ENCODE measurements at regions not wholly inside any gene's neighbourhood (a gene's known extent, or its start where the extent isn't known, plus 50 kb on each side); places are given as distances from the start of the nearest gene placed in this dataset.

DNA sequence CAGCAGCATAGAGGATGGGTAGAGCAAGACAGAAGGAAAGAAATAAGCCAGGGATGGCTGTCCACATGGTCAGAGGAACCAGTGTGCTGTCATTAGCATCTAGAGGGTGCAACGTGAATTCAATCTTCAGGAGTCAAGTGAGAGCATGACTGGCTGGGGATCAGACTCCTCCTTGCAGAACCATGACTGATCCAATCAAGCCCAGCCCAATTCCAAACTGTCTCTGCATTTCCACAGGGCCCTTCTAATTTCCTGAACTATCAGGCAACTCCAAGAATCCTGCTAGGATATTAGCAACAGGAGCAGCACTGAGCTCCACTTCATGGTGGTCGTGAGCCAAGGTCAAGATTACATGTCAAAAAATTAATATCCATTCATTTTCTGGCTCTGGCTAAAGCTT lies 166.8 kb upstream of the CAMK1G start:
- H3K27ac Mint-ChIP-seq, result no peak overlapping the region
- H3K9me3 Mint-ChIP-seq, result no peaks in the 10 kb centered on the region
- Histone ChIP-seq H3K4me3 (no peak overlapping the region), H3K4me1 (ENCODE audit: insufficient read depth) (peaks cover 10% of the 10 kb centered on the region), H3K9me2 (ENCODE audit: insufficient read depth) (peaks cover 33% of the 10 kb centered on the region), H3K79me2 (replicated peaks; ENCODE audit: insufficient read depth) (no peaks in the 10 kb centered on the region), H3K27ac (ENCODE audit: low read depth) (no peak overlapping the region), H3K4me2 (no peak overlapping the region), H4K20me1 (replicated peaks; ENCODE audit: insufficient read depth) (no peaks in the 10 kb centered on the region), H2AFZ (no peak overlapping the region), H3K27me3 (ENCODE audit: insufficient read depth) (no peaks in the 10 kb centered on the region; the same call in 1 of the 2 replicates), H3K36me3 (ENCODE audit: insufficient read depth) (no peaks in the 10 kb centered on the region), H3F3A (replicated peaks; ENCODE audit: low read depth) (no peaks in the 10 kb centered on the region)
- no peak overlapping the region for H3K4me3 Mint-ChIP-seq
- ATAC-seq (no peak), DNase-seq (ENCODE audit: low spot score) (no peak)
- peaks cover 32% of the 10 kb centered on the region for H3K27me3 Mint-ChIP-seq (ENCODE audit: insufficient read depth, low read depth, poor library complexity)
- H3K36me3 Mint-ChIP-seq (ENCODE audit: low read depth), result no peaks in the 10 kb centered on the region
- TF ChIP-seq EZH2 (IDR thresholded peaks at IDR 0.05; ENCODE audit: low read depth, unreplicated experiment) (no peak), EZH2phosphoT487 (IDR thresholded peaks at IDR 0.05; ENCODE audit: unreplicated experiment) (no peak), CREB1 (CRISPR knock-in tag; IDR thresholded peaks at IDR 0.05; ENCODE audit: low read depth) (no peak), JUNB (IDR thresholded peaks at IDR 0.05; ENCODE audit: unreplicated experiment) (no peak), NANOG (IDR thresholded peaks at IDR 0.05; ENCODE audit: borderline replicate concordance) (no peak), REST (IDR thresholded peaks at IDR 0.05; ENCODE audit: unreplicated experiment) (no peak), ETS1 (IDR thresholded peaks at IDR 0.05) (no peak)
- TF ChIP-seq, protein P1, sequence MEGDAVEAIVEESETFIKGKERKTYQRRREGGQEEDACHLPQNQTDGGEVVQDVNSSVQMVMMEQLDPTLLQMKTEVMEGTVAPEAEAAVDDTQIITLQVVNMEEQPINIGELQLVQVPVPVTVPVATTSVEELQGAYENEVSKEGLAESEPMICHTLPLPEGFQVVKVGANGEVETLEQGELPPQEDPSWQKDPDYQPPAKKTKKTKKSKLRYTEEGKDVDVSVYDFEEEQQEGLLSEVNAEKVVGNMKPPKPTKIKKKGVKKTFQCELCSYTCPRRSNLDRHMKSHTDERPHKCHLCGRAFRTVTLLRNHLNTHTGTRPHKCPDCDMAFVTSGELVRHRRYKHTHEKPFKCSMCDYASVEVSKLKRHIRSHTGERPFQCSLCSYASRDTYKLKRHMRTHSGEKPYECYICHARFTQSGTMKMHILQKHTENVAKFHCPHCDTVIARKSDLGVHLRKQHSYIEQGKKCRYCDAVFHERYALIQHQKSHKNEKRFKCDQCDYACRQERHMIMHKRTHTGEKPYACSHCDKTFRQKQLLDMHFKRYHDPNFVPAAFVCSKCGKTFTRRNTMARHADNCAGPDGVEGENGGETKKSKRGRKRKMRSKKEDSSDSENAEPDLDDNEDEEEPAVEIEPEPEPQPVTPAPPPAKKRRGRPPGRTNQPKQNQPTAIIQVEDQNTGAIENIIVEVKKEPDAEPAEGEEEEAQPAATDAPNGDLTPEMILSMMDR (conservative IDR thresholded peaks at IDR 0.05; ENCODE audit: low read depth in 2 of 2), result no peak
- H3K4me1 Mint-ChIP-seq, result peaks cover 42% of the 10 kb centered on the region

GRCh38 chr1:209417761-209418160 lies 165.8 kb upstream of the CAMK1G start:
- Histone ChIP-seq H3K4me1 (ENCODE audit: insufficient read depth) (peaks cover 9% of the 10 kb centered on the region), H3K79me2 (replicated peaks; ENCODE audit: insufficient read depth) (no peaks in the 10 kb centered on the region), H2AFZ (no peak overlapping the region), H4K20me1 (replicated peaks; ENCODE audit: insufficient read depth) (no peaks in the 10 kb centered on the region), H3K27ac (ENCODE audit: low read depth) (no peak overlapping the region), H3K4me2 (no peak overlapping the region), H3K9me2 (ENCODE audit: insufficient read depth) (peaks cover 33% of the 10 kb centered on the region), H3K4me3 (no peak overlapping the region), H3F3A (replicated peaks; ENCODE audit: low read depth) (no peaks in the 10 kb centered on the region), H3K36me3 (ENCODE audit: insufficient read depth) (no peaks in the 10 kb centered on the region), H3K27me3 (ENCODE audit: insufficient read depth) (no peaks in the 10 kb centered on the region; the same call in 1 of the 2 replicates)
- ATAC-seq (no peak), DNase-seq (ENCODE audit: low spot score) (no peak)
- Mint-ChIP-seq H3K4me3 (no peak overlapping the region), H3K27me3 (ENCODE audit: insufficient read depth, low read depth, poor library complexity) (peaks cover 28% of the 10 kb centered on the region), H3K4me1 (peaks cover 42% of the 10 kb centered on the region), H3K27ac (no peak overlapping the region), H3K9me3 (no peaks in the 10 kb centered on the region), H3K36me3 (ENCODE audit: low read depth) (no peaks in the 10 kb centered on the region)
- TF ChIP-seq NANOG (IDR thresholded peaks at IDR 0.05; ENCODE audit: borderline replicate concordance) (no peak), JUNB (IDR thresholded peaks at IDR 0.05; ENCODE audit: unreplicated experiment) (no peak), ZNF114 (CRISPR knock-in tag; IDR thresholded peaks at IDR 0.05) (no peak), ETS1 (IDR thresholded peaks at IDR 0.05) (no peak), EZH2phosphoT487 (IDR thresholded peaks at IDR 0.05; ENCODE audit: unreplicated experiment) (no peak), CREB1 (CRISPR knock-in tag; IDR thresholded peaks at IDR 0.05; ENCODE audit: low read depth) (no peak), REST (IDR thresholded peaks at IDR 0.05; ENCODE audit: unreplicated experiment) (no peak)
- TF ChIP-seq, protein P1 (conservative IDR thresholded peaks at IDR 0.05; ENCODE audit: low read depth in 2 of 2), result no peak

Measured in GM23338 (cell line).